Skeletal muscle cell (primary cell): ENCODE measurements at regions not wholly inside any gene's neighbourhood (a gene's known extent, or its start where the extent isn't known, plus 50 kb on each side); places are given as distances from the start of the nearest gene placed in this dataset.
A peak's percentile ranks its signal among the peaks of the same experiment; 100 is the strongest.

ENCODE experiments used
- DNase-seq: peaks from one replicate; pipeline ENCODE4 v3.0.0-alpha.2; 2010; ENCODE audit warnings: low read depth
- H3K4me3 ChIP-seq: 2 replicates; pipeline ENCODE4 v1.5.1; 2011; ENCODE audit warnings: low read depth, mild to moderate bottlenecking, control low read depth, low read length, moderate library complexity

- no peak for DNase-seq
- H3K4me3 ChIP-seq: no peak overlapping the region
Observed at GRCh38 chr7:46006212-46006611, 85.1 kb upstream of the IGFBP3 start.

DNA sequence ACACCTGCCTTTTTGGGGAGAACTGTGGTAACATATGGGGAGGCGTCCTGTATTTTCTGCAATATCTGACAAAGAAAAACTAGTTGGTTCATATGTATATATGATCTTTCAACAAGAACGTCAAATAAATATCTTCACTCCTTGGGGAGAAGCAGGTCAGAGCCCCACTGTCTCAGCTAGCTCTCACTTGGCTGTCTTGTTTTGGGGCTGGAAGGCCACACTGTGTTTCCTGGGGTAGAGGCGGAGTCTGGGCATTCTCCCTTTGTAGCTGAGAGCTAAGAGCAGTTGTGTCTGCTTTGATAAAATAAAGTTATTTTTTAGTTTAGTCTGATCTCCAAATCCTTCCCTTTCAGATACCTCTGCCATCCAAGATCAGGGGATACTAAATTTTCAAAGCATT, 83.9 kb upstream of the IGFBP3 start:
- DNase-seq: no peak
- H3K4me3 ChIP-seq: no peak overlapping the region

DNA sequence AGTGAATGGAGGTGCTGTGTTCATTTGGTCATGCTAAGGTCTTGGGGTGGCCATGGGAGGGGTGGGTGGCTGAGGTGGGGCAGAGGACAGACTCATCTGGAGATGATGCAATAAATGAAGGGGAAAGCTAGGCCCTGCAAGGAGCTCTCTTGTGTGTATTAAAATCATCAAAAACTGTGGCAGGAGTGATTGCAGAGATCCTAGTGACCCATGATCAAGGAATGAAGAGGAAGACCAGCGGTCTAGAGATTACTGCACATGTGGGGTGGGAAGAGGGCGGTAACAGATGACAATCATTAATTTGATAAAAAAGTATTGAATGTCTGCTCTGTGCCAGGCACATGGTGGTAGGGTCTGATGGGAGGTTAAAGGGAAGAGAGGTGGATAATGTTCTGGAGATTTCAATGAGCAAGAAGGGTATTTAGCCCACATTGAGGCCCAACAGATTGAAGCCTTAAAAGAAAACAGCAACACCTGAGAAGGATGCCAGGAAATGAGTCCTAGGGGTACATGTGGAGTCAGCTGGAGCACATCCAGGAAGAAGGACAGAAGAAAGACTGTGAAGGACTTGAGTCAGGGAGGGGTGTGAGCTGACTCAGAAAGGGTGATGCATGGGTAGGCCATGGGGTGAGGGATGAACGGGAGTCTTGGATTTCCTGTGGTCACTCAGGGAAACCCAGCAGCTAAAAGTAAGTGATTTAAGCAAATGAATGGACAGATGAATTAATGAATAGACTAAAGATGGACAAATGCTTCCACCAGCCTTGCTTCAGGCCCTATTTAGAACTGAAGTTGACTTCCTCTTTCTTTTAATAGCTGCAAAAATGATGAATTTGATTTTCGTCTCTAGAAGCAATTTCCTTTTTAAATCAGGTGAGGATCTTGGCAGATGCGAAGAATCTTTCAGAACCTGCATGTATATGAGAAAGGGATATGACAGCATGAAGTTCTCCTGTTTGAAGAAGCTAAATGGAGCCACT, 83.1 kb upstream of the IGFBP3 start:
- peak; percentile 78 for DNase-seq
- no peak overlapping the region for H3K4me3 ChIP-seq

- H3K4me3 ChIP-seq: no peak overlapping the region
- no peak for DNase-seq
Observed at GRCh38 chr7:46003161-46003560, 82.1 kb upstream of the IGFBP3 start.

DNA sequence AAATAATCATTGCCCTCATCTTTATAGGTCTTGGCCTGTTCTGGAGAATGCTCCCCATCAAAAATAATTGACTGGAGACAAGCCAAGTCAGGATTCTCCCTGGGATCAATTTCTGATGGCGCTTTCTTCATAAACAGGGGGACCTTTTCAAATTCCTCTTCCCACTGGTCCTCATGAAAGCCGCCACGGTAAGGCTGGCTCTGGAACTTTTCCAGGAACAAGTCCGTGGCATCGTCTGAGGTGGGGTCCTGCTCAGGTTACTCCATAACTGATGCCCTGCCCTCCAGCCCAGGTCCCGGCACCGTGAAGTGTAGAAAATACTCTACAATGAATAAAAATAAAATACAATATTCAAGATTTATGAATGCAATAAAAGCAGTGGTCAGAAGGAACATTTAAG, 79.4 kb upstream of the IGFBP3 start:
- DNase-seq: no peak
- H3K4me3 ChIP-seq: no peak overlapping the region

- no peak overlapping the region for H3K4me3 ChIP-seq
- no peak for DNase-seq
Observed at GRCh38 chr7:45999541-45999940, 78.5 kb upstream of the IGFBP3 start.

- no peak for DNase-seq
- no peak overlapping the region for H3K4me3 ChIP-seq
Observed at GRCh38 chr7:45998506-45998905, 77.4 kb upstream of the IGFBP3 start.

DNA sequence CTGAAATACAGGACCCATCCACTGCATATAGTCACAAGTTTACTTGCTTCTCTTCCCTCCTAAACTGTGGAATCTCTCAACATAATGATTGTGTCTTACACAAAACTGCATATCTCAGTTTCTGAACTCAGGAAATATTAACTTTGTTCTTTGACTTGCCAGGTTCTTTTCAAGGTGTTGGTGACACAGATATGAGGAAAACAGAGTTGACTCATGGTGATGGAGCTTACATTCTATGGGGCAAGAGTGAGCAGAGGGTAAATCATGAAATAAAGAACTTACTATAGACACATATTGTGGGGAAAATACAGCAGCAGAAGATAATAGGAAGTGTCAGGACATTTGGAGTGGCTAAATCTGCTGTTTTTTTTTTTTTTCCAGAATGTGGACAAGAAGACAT, 72.5 kb upstream of the IGFBP3 start:
- no peak for DNase-seq

GRCh38 chr7:45992826-45993225, 71.8 kb upstream of the IGFBP3 start:
- no peak for DNase-seq
- no peak overlapping the region for H3K4me3 ChIP-seq

More for the DNA sequence above, 72.5 kb upstream of the IGFBP3 start:
- H3K4me3 ChIP-seq: no peak overlapping the region

GRCh38 chr7:45990276-45990675, 69.2 kb upstream of the IGFBP3 start:
- no peak overlapping the region for H3K4me3 ChIP-seq
- DNase-seq: no peak

DNA sequence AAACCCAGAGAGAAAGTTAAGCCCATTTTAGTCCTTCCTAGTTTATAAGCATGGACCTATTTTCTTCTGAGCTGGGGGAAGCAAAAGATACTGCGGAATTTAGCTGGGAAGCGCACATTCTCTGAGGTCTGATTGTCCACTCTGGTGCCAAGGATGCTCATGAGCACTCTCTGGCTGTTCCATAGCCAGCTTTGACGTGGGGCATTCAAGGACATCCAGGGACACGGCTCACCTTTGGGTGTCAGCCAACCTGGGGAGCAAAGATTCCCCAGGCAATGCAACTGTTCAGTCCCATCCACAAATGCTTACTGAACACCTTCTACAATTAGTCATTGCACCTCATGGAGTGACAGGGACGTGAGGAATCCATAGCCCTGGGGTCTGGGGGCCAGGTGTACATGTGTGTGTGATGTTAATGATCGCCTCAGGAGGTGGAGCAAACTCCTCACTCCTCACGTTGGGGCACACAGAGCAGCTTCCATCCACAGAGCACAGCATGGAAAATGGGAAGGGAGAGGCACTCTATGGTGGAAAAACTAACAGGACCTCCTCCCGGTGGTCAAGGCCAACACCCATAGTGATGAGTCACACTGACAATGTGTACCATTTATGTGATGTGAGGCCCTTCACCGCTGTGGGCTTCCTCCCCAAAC, 67.5 kb upstream of the IGFBP3 start:
- H3K4me3 ChIP-seq: no peak overlapping the region
- DNase-seq: no peak

DNA sequence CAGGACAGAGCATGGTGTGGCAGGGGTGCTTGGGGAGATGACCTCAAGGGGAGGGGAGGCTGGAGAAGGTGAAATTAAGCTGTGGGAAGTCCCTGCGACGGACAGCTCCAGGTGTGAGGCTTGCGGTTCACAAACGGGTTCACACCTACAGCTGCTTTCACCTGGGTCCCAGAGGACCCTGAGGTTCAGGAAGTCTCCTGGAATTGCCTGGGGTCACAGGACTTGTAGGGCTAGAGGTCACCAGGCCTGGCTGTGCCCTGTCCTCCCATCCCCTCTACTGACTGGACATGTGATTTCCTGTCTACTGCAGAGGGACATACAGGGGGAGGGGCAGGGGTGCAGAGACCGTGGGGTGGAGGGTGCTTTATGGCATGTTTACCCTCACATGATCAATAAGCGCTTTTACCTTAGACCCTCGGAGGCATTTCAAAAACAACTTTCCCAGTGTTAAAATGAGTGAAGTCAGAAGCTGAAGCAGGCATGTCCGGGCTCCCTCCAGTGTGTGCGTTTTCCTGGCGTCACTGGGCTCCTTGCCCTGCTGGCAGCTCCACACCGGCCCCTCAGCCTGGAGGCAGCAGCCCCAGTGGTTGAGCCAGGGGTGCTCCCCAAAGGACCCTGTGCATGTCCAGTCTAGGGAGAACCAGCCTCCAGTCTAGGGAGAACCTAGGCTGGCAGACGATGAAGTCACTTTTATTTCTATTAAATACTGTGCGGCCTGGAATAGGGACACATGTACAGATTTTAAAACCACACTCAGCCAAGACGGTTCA, 66.6 kb upstream of the IGFBP3 start:
- DNase-seq: no peak
- no peak overlapping the region for H3K4me3 ChIP-seq

- DNase-seq: no peak
- no peak overlapping the region for H3K4me3 ChIP-seq
Observed at GRCh38 chr7:45986355-45987298, 65.6 kb upstream of the IGFBP3 start.

GRCh38 chr7:45985902-45986301, 64.8 kb upstream of the IGFBP3 start:
- DNase-seq: peak; percentile 33
- H3K4me3 ChIP-seq: no peak overlapping the region

GRCh38 chr7:45984386-45985295, 63.6 kb upstream of the IGFBP3 start:
- no peak for DNase-seq
- H3K4me3 ChIP-seq: no peak overlapping the region

- no peak overlapping the region for H3K4me3 ChIP-seq
- DNase-seq: no peak
Observed at GRCh38 chr7:45983720-45984255, 62.7 kb upstream of the IGFBP3 start.

DNA sequence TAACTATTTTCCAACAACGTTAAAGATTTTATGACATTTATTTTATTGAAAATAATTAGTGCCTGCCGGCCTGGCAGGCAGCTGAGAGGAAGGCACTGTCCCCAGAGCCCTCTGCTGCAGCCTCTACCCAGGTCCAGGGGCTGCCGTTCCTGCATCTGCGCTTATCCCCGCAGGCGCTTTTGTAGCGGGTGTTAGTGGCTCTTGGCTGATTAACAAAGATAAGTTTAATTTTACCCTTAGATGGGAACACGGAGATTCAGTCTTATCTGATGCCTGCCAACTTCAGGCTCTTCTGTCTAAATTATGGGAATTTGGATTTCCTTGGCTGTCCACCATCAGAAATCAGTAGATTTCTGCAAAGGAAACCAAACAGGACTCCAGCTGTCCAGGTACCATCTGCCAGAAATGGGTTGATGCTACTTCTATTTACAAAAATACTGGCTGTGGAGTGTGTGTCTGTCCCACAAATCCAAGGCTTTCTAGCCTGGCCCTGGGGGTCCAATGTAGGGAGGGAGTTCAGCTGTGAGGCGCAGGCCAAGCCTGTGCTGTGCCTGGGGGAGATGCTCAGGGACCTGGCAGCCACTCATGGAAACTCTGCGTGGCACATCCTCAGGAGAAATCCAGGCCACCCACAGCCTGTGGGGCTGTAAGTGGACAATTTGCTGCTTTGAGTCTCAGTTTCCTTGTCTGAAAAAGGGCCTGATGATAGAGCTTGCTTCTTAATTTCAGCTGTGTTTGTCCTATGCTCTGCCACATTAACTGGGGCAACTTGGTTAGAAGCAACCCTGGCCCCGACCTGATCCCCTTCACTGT, 62.0 kb upstream of the IGFBP3 start:
- no peak for DNase-seq
- H3K4me3 ChIP-seq: no peak overlapping the region
